ENCODE measurements at regions not wholly inside any gene's neighbourhood (a gene's known extent, or its start where the extent isn't known, plus 50 kb on each side); places are given as distances from the start of the nearest gene placed in this dataset.

GRCh38 chr7:93747019-93747418 is 143.5 kb downstream of the TFPI2 start:
- Mint-ChIP-seq H3K4me3 (no peak overlapping the region), H3K36me3 (no peaks in the 10 kb centered on the region), H3K27me3 (no peaks in the 10 kb centered on the region), H3K9me3 (no peaks in the 10 kb centered on the region), H3K4me1 (ENCODE audit: unreplicated experiment) (no peaks in the 10 kb centered on the region), H3K27ac (no peak overlapping the region)
- no peak for TF ChIP-seq CTCF (conservative IDR thresholded peaks at IDR 0.05)
- no peak for DNase-seq (ENCODE audit: extremely low spot score, unreplicated experiment)

GRCh38 chr7:93739424-93739823 is 151.1 kb downstream of the TFPI2 start:
- H3K27me3 Mint-ChIP-seq = no peaks in the 10 kb centered on the region
- DNase-seq (ENCODE audit: extremely low spot score, unreplicated experiment) = no peak
- H3K4me1 Mint-ChIP-seq (ENCODE audit: unreplicated experiment) = no peaks in the 10 kb centered on the region
- no peaks in the 10 kb centered on the region for H3K9me3 Mint-ChIP-seq
- H3K4me3 Mint-ChIP-seq = no peak overlapping the region
- TF ChIP-seq CTCF (conservative IDR thresholded peaks at IDR 0.05) = no peak
- H3K27ac Mint-ChIP-seq = no peak overlapping the region
- no peaks in the 10 kb centered on the region for H3K36me3 Mint-ChIP-seq

- no peaks in the 10 kb centered on the region for H3K4me1 Mint-ChIP-seq (ENCODE audit: unreplicated experiment)
- no peaks in the 10 kb centered on the region for H3K27me3 Mint-ChIP-seq
- no peak overlapping the region for H3K27ac Mint-ChIP-seq
- TF ChIP-seq CTCF (conservative IDR thresholded peaks at IDR 0.05) = no peak
- no peaks in the 10 kb centered on the region for H3K9me3 Mint-ChIP-seq
- DNase-seq (ENCODE audit: extremely low spot score, unreplicated experiment) = no peak
- H3K4me3 Mint-ChIP-seq = no peak overlapping the region
- H3K36me3 Mint-ChIP-seq = no peaks in the 10 kb centered on the region
Observed at GRCh38 chr7:93737953-93738352, 152.6 kb downstream of the TFPI2 start.

- DNase-seq (ENCODE audit: extremely low spot score, unreplicated experiment) = no peak
- Mint-ChIP-seq H3K27ac (no peak overlapping the region), H3K9me3 (no peaks in the 10 kb centered on the region), H3K4me3 (no peak overlapping the region), H3K36me3 (no peaks in the 10 kb centered on the region), H3K27me3 (peaks cover 4% of the 10 kb centered on the region), H3K4me1 (ENCODE audit: unreplicated experiment) (no peaks in the 10 kb centered on the region)
- no peak for TF ChIP-seq CTCF (conservative IDR thresholded peaks at IDR 0.05)
Observed at GRCh38 chr7:93736668-93737369, 153.7 kb downstream of the TFPI2 start.

- Mint-ChIP-seq H3K9me3 (no peaks in the 10 kb centered on the region), H3K4me3 (no peak overlapping the region), H3K4me1 (ENCODE audit: unreplicated experiment) (no peaks in the 10 kb centered on the region), H3K36me3 (no peaks in the 10 kb centered on the region), H3K27me3 (peaks cover 12% of the 10 kb centered on the region), H3K27ac (no peak overlapping the region)
- no peak for TF ChIP-seq CTCF (conservative IDR thresholded peaks at IDR 0.05)
- DNase-seq (ENCODE audit: extremely low spot score, unreplicated experiment) = no peak
Observed at GRCh38 chr7:93728292-93728691, 153.8 kb upstream of the CALCR start.

- Mint-ChIP-seq H3K4me1 (ENCODE audit: unreplicated experiment) (no peaks in the 10 kb centered on the region), H3K27ac (no peak overlapping the region), H3K36me3 (no peaks in the 10 kb centered on the region), H3K4me3 (no peak overlapping the region), H3K27me3 (peaks cover 4% of the 10 kb centered on the region), H3K9me3 (no peaks in the 10 kb centered on the region)
- TF ChIP-seq CTCF (conservative IDR thresholded peaks at IDR 0.05) = no peak
- no peak for DNase-seq (ENCODE audit: extremely low spot score, unreplicated experiment)
Observed at GRCh38 chr7:93725954-93726353, 151.4 kb upstream of the CALCR start.

Data from type B pancreatic cell (in vitro differentiated cells).